HUDEP-2 (cell line): ENCODE measurements at regions not wholly inside any gene's neighbourhood (a gene's known extent, or its start where the extent isn't known, plus 50 kb on each side); places are given as distances from the start of the nearest gene placed in this dataset.
"Not testable (repeated sequence)": the region's sequence is repeated elsewhere in the genome, so short reads cannot be mapped to it uniquely, and the experiment has no call there.

Experiments
- DNase-seq, 76 experiments: peaks; one replicate each; lab custom pipeline; 2025; ENCODE audit not compliant: unreplicated experiment in 76 of 76; lab: John Stamatoyannopoulos, UW

GRCh38 chr2:39570130-39570555, 95.6 kb upstream of the TMEM178A start:
- no peak for DNase-seq

GRCh38 chr2:39570614-39571013, 95.1 kb upstream of the TMEM178A start:
- no peak for DNase-seq

GRCh38 chr2:39571111-39571731, 94.5 kb upstream of the TMEM178A start:
- DNase-seq: peak in 1 of 76 experiments; percentile 1

- no peak for DNase-seq
Observed at GRCh38 chr2:39573276-39573675, 92.4 kb upstream of the TMEM178A start.

GRCh38 chr2:39581866-39582265, 83.9 kb upstream of the TMEM178A start:
- DNase-seq: no peak

GRCh38 chr2:39583213-39583612, 82.5 kb upstream of the TMEM178A start:
- no peak for DNase-seq

GRCh38 chr2:39583781-39584180, 81.9 kb upstream of the TMEM178A start:
- DNase-seq: no peak

- no peak for DNase-seq
Observed at GRCh38 chr2:39584283-39584965, 81.3 kb upstream of the TMEM178A start.

GRCh38 chr2:39585531-39585930, 80.2 kb upstream of the TMEM178A start:
- not testable (repeated sequence) for DNase-seq

- DNase-seq: no peak
Observed at GRCh38 chr2:39587168-39587567, 78.5 kb upstream of the TMEM178A start.

- DNase-seq: no peak
Observed at GRCh38 chr2:39587641-39588040, 78.1 kb upstream of the TMEM178A start.

- DNase-seq: peak in 22 of 76 experiments; percentile 1 to 52 (median 16)
Observed at GRCh38 chr2:39593439-39594393, 72.0 kb upstream of the TMEM178A start.

- DNase-seq: no peak
Observed at GRCh38 chr2:39595116-39595515, 70.6 kb upstream of the TMEM178A start.

GRCh38 chr2:39597314-39597713, 68.4 kb upstream of the TMEM178A start:
- no peak for DNase-seq

- DNase-seq: no peak
Observed at GRCh38 chr2:39602616-39603015, 63.1 kb upstream of the TMEM178A start.

GRCh38 chr2:39603436-39603835, 62.3 kb upstream of the TMEM178A start:
- no peak for DNase-seq

- no peak for DNase-seq
Observed at GRCh38 chr2:39604866-39605265, 60.9 kb upstream of the TMEM178A start.

- DNase-seq: no peak
Observed at GRCh38 chr2:39606585-39606984, 59.1 kb upstream of the TMEM178A start.

GRCh38 chr2:39607538-39608262, 58.0 kb upstream of the TMEM178A start:
- no peak for DNase-seq

GRCh38 chr2:39608263-39608575, 57.5 kb upstream of the TMEM178A start:
- DNase-seq: no peak
